ENCODE measurements at regions not wholly inside any gene's neighbourhood (a gene's known extent, or its start where the extent isn't known, plus 50 kb on each side); places are given as distances from the start of the nearest gene placed in this dataset.

GRCh38 chr5:19334278-19334677 lies 653.7 kb downstream of the CDH18 start:
- TF ChIP-seq POLR2A (IDR thresholded peaks at IDR 0.05) (no peak), POLR2AphosphoS5 (IDR thresholded peaks at IDR 0.05) (no peak)
- TF ChIP-seq, protein P1, sequence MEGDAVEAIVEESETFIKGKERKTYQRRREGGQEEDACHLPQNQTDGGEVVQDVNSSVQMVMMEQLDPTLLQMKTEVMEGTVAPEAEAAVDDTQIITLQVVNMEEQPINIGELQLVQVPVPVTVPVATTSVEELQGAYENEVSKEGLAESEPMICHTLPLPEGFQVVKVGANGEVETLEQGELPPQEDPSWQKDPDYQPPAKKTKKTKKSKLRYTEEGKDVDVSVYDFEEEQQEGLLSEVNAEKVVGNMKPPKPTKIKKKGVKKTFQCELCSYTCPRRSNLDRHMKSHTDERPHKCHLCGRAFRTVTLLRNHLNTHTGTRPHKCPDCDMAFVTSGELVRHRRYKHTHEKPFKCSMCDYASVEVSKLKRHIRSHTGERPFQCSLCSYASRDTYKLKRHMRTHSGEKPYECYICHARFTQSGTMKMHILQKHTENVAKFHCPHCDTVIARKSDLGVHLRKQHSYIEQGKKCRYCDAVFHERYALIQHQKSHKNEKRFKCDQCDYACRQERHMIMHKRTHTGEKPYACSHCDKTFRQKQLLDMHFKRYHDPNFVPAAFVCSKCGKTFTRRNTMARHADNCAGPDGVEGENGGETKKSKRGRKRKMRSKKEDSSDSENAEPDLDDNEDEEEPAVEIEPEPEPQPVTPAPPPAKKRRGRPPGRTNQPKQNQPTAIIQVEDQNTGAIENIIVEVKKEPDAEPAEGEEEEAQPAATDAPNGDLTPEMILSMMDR (IDR thresholded peaks at IDR 0.05): no peak
